Activated CD8-positive, alpha-beta T cell treated with anti-CD3 and anti-CD28 coated beads for 36 hours (primary cell): ENCODE measurements at regions not wholly inside any gene's neighbourhood (a gene's known extent, or its start where the extent isn't known, plus 50 kb on each side); places are given as distances from the start of the nearest gene placed in this dataset.

ENCODE experiments used
- ATAC-seq: fragments of 200-7000 bp; cut with Tn5 transposase; one replicate; pipeline ENCODE4 v1.10.0; 2021; ENCODE audit warnings: mild to moderate bottlenecking, moderate library complexity
- CTCF ChIA-PET: fragments of 350-600 bp; sonication (Branson Sonifier 250); formaldehyde crosslinking; loops from one replicate; lab custom pipeline; 2021; ENCODE audit warnings: antibody characterized with exemption; lab: Charles Lee
- POLR2A ChIA-PET: fragments of 350-600 bp; sonication (Branson Sonifier 250); formaldehyde crosslinking; loops from one replicate; lab custom pipeline; 2021; ENCODE audit warnings: antibody characterized with exemption; lab: Charles Lee
- DNase-seq: peaks from one replicate; pipeline ENCODE4 v3.0.0-alpha.2; 2020
- H3K27ac Mint-ChIP-seq: one replicate; pipeline ENCODE4 v1.8.0; 2021; ENCODE audit warnings: mild to moderate bottlenecking, mixed read lengths
- H3K27me3 Mint-ChIP-seq: one replicate; pipeline ENCODE4 v1.8.0; 2021; ENCODE audit warnings: mixed read lengths
- H3K36me3 Mint-ChIP-seq: one replicate; pipeline ENCODE4 v1.8.0; 2021; ENCODE audit warnings: low read depth, mixed read lengths
- H3K4me1 Mint-ChIP-seq: one replicate; pipeline ENCODE4 v1.8.0; 2021; ENCODE audit warnings: low read depth, mixed read lengths
- H3K4me3 Mint-ChIP-seq: one replicate; pipeline ENCODE4 v1.8.0; 2021; ENCODE audit warnings: mild to moderate bottlenecking, moderate library complexity, mixed read lengths
- H3K9me3 Mint-ChIP-seq: one replicate; pipeline ENCODE4 v1.8.0; 2021; ENCODE audit warnings: mixed read lengths
- CTCF ChIP-seq: fragments of 200-600 bp; IDR thresholded peaks from one replicate; pipeline ENCODE4 v1.8.0; 2022; ENCODE audit warnings: antibody characterized with exemption, mild to moderate bottlenecking
- intact Hi-C: fragments of 100-400 bp; cut with micrococcal nuclease; formaldehyde crosslinking; loops from one replicate; pipeline ENCODE4 v1.10.0; 2022

DNA sequence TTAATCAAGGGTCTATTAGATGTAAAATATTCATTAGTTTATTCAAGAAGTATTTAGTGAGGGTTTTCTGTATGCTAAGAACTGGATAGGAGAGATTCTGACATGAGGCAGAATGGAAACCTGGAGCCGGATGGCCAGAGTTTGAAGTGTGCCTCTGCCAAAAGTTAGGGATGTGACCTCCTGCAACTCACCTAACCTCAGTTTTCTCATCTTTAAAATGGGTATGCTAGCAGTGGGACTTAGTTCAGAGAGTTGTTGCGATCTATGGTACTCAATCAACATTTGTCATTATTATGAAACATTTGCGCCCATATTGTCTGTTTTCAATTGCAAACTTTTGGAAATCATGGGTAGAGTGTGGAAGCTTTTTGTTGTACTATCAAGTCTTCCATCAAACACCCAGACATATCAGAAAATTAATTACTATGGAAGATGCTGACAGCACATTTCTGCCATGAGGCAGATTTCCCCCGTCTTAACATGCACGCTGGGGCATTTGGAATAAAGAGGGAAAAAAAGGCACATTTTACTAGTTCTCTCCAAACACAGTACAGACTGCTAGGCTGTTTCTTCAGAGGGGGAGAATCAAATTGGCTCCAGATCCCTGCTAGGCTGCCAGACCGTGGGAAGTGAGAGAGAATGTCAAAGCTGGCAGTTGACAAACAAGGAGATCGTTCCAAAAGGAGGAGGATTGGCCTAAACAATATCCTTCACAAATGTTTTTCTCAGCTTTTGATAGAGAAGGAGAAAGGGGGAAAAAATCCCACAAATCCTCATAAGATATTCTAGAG, 205.3 kb upstream of the TSHZ2 start:
- CTCF ChIA-PET = no interaction called here
- DNase-seq = no peak
- intact Hi-C loops = no loop called here
- no peak for ATAC-seq
- no peaks in the 10 kb centered on the region for H3K4me1 Mint-ChIP-seq
- H3K4me3 Mint-ChIP-seq = no peak overlapping the region
- no peak overlapping the region for H3K27ac Mint-ChIP-seq
- no peaks in the 10 kb centered on the region for H3K27me3 Mint-ChIP-seq
- H3K36me3 Mint-ChIP-seq = no peaks in the 10 kb centered on the region
- no peak for TF ChIP-seq CTCF
- no peaks in the 10 kb centered on the region for H3K9me3 Mint-ChIP-seq
- POLR2A ChIA-PET = no interaction called here

- H3K27ac Mint-ChIP-seq = no peak overlapping the region
- no peaks in the 10 kb centered on the region for H3K27me3 Mint-ChIP-seq
- no peak for ATAC-seq
- ChIA-PET POLR2A (no interaction called here), CTCF (no interaction called here)
- H3K36me3 Mint-ChIP-seq = no peaks in the 10 kb centered on the region
- no peak overlapping the region for H3K4me3 Mint-ChIP-seq
- no peaks in the 10 kb centered on the region for H3K4me1 Mint-ChIP-seq
- TF ChIP-seq CTCF = no peak
- DNase-seq = no peak
- intact Hi-C loops = no loop called here
- no peaks in the 10 kb centered on the region for H3K9me3 Mint-ChIP-seq
Observed at GRCh38 chr20:52763321-52763853, 208.8 kb upstream of the TSHZ2 start.

GRCh38 chr20:52761867-52762266, 210.3 kb upstream of the TSHZ2 start:
- H3K4me1 Mint-ChIP-seq = no peaks in the 10 kb centered on the region
- ChIA-PET POLR2A (interaction anchor here (0.9 kb wide), 1 partner anchor 51 kb away, joined by 3 read pairs; no protein-coding TSS in a partner anchor), CTCF (no interaction called here)
- intact Hi-C loops = no loop called here
- H3K27ac Mint-ChIP-seq = no peak overlapping the region
- DNase-seq (no peak), ATAC-seq (no peak)
- H3K27me3 Mint-ChIP-seq = no peaks in the 10 kb centered on the region
- H3K4me3 Mint-ChIP-seq = no peak overlapping the region
- H3K9me3 Mint-ChIP-seq = no peaks in the 10 kb centered on the region
- no peaks in the 10 kb centered on the region for H3K36me3 Mint-ChIP-seq
- no peak for TF ChIP-seq CTCF

GRCh38 chr20:52760791-52761190, 211.4 kb upstream of the TSHZ2 start:
- intact Hi-C loops = no loop called here
- DNase-seq (no peak), ATAC-seq (no peak)
- H3K9me3 Mint-ChIP-seq = no peaks in the 10 kb centered on the region
- H3K27me3 Mint-ChIP-seq = no peaks in the 10 kb centered on the region
- H3K36me3 Mint-ChIP-seq = no peaks in the 10 kb centered on the region
- H3K4me1 Mint-ChIP-seq = no peaks in the 10 kb centered on the region
- no peak overlapping the region for H3K4me3 Mint-ChIP-seq
- ChIA-PET CTCF (no interaction called here), POLR2A (interaction anchor here (0.9 to 1.1 kb wide), 2 partner anchors 40 to 53 kb away, joined by 3 read pairs; no protein-coding TSS in a partner anchor)
- H3K27ac Mint-ChIP-seq = no peak overlapping the region
- no peak for TF ChIP-seq CTCF

DNA sequence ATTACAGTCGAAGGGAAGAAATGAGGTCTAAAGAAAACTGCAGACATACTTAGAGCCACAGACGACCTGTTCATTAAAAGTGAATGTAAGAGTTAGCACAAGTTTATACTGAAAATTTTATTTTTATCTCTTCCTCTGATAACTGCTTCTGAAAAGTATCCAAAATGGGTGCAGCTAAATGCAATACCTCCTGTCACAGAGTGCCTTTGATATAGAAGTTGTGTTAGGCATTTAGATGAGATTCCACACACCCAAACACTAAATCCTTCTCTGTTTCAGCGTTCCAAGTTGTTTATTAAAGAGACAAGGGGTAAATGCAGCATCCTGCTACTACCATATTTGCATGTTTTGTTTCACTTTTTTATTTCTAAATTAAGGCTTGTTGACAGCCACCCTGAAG, 214.7 kb upstream of the TSHZ2 start:
- H3K4me1 Mint-ChIP-seq = no peaks in the 10 kb centered on the region
- intact Hi-C loops = no loop called here
- TF ChIP-seq CTCF = no peak
- no peak overlapping the region for H3K4me3 Mint-ChIP-seq
- ATAC-seq (no peak), DNase-seq (no peak)
- H3K36me3 Mint-ChIP-seq = no peaks in the 10 kb centered on the region
- no peaks in the 10 kb centered on the region for H3K27me3 Mint-ChIP-seq
- no peaks in the 10 kb centered on the region for H3K9me3 Mint-ChIP-seq
- H3K27ac Mint-ChIP-seq = no peak overlapping the region
- POLR2A ChIA-PET = interaction anchor here (0.7 kb wide), 1 partner anchor 253 kb away, joined by 3 read pairs; no protein-coding TSS in a partner anchor
- CTCF ChIA-PET = no interaction called here
